Colon (tissue), 2 donors: ENCODE measurements at regions not wholly inside any gene's neighbourhood (a gene's known extent, or its start where the extent isn't known, plus 50 kb on each side); places are given as distances from the start of the nearest gene placed in this dataset.
"Not testable (repeated sequence)": the region's sequence is repeated elsewhere in the genome, so short reads cannot be mapped to it uniquely, and the experiment has no call there.

Source experiments
- FAIRE-seq: peaks from 2 replicates; lab custom pipeline; 2012; peaks lifted over from hg19 to GRCh38; lab: Jason Lieb, UNC
- donor health status: control.
- donor health status: control.

- FAIRE-seq = no peak
These were observed 574.3 kb downstream of the COL12A1 start for GRCh38 chr6:74631564-74631963.

GRCh38 chr6:74626288-74626687 is 579.6 kb downstream of the COL12A1 start:
- no peak for FAIRE-seq

- FAIRE-seq = no peak
These were observed 582.8 kb downstream of the COL12A1 start for GRCh38 chr6:74623027-74623426.

GRCh38 chr6:74611220-74611619 is 594.6 kb downstream of the COL12A1 start:
- no peak for FAIRE-seq

GRCh38 chr6:74610352-74610751 is 595.5 kb downstream of the COL12A1 start:
- FAIRE-seq = no peak

- FAIRE-seq = no peak
These were observed 596.0 kb downstream of the COL12A1 start for GRCh38 chr6:74609871-74610270.

- no peak for FAIRE-seq
These were observed 597.9 kb downstream of the COL12A1 start for GRCh38 chr6:74607934-74608333.

GRCh38 chr6:74607468-74607867 is 598.4 kb downstream of the COL12A1 start:
- FAIRE-seq = no peak

GRCh38 chr6:74606582-74607071 is 599.2 kb downstream of the COL12A1 start:
- no peak for FAIRE-seq

GRCh38 chr6:74605922-74606581 is 599.8 kb downstream of the COL12A1 start:
- FAIRE-seq = no peak

GRCh38 chr6:74604279-74604678 is 601.6 kb downstream of the COL12A1 start:
- no peak for FAIRE-seq

- FAIRE-seq = no peak
These were observed 602.4 kb downstream of the COL12A1 start for GRCh38 chr6:74603322-74604076.

- no peak for FAIRE-seq
These were observed 603.6 kb downstream of the COL12A1 start for GRCh38 chr6:74602206-74602605.

GRCh38 chr6:74598462-74599393 is 607.1 kb downstream of the COL12A1 start:
- no peak for FAIRE-seq

GRCh38 chr6:74597840-74598239 is 608.0 kb downstream of the COL12A1 start:
- no peak for FAIRE-seq

GRCh38 chr6:74597266-74597665 is 608.6 kb downstream of the COL12A1 start:
- FAIRE-seq = no peak

GRCh38 chr6:74596588-74596987 is 609.3 kb downstream of the COL12A1 start:
- FAIRE-seq = no peak

- FAIRE-seq = not testable (repeated sequence)
These were observed 611.5 kb downstream of the COL12A1 start for GRCh38 chr6:74594350-74594749.

GRCh38 chr6:74588094-74588832 is 617.6 kb downstream of the COL12A1 start:
- FAIRE-seq = no peak

- no peak for FAIRE-seq
These were observed 618.5 kb downstream of the COL12A1 start for GRCh38 chr6:74587386-74587785.

- FAIRE-seq = no peak
These were observed 620.1 kb downstream of the COL12A1 start for GRCh38 chr6:74585753-74586152.

- no peak for FAIRE-seq
These were observed 624.2 kb downstream of the COL12A1 start for GRCh38 chr6:74581681-74582080.
